Adipocyte (in vitro differentiated cells): ENCODE measurements at regions not wholly inside any gene's neighbourhood (a gene's known extent, or its start where the extent isn't known, plus 50 kb on each side); places are given as distances from the start of the nearest gene placed in this dataset.
"Not testable (repeated sequence)": the region's sequence is repeated elsewhere in the genome, so short reads cannot be mapped to it uniquely, and the experiment has no call there.

Source experiments
- DNase-seq: peaks from one replicate; pipeline ENCODE4 v3.0.0-alpha.2; 2015; ENCODE audit warnings: low read depth
- H3K27me3 ChIP-seq: replicated peaks from 2 replicates; pipeline ENCODE4 v1.7.0; 2013; ENCODE audit warnings: mild to moderate bottlenecking, low read length, moderate library complexity; ENCODE audit not compliant: control insufficient read depth, insufficient read depth
- H3K36me3 ChIP-seq: 2 replicates; pipeline ENCODE4 v1.7.0; 2013; ENCODE audit warnings: low read length, mild to moderate bottlenecking, moderate library complexity; ENCODE audit not compliant: control insufficient read depth, insufficient read depth, severe bottlenecking
- H3K4me1 ChIP-seq: 2 replicates; pipeline ENCODE4 v1.7.0; 2013; ENCODE audit warnings: mild to moderate bottlenecking, low read length, moderate library complexity; ENCODE audit not compliant: control insufficient read depth, insufficient read depth
- H3K4me3 ChIP-seq: 2 replicates; pipeline ENCODE4 v1.7.0; 2013; ENCODE audit warnings: mild to moderate bottlenecking, low read length, moderate library complexity
- H3K9ac ChIP-seq: 2 replicates; pipeline ENCODE4 v1.7.0; 2013; ENCODE audit warnings: mild to moderate bottlenecking, low read length, moderate library complexity
- H3K9me3 ChIP-seq: 2 replicates; pipeline ENCODE4 v1.7.0; 2013; ENCODE audit warnings: mild to moderate bottlenecking, low read length, moderate library complexity; ENCODE audit not compliant: control insufficient read depth

GRCh38 chr1:147404344-147404743 lies 137.0 kb upstream of the BCL9 start:
- H3K4me3 ChIP-seq, H3K36me3 ChIP-seq, H3K9ac ChIP-seq, H3K27me3 ChIP-seq, DNase-seq, H3K4me1 ChIP-seq, H3K9me3 ChIP-seq: not testable (repeated sequence)

GRCh38 chr1:147409886-147410285 lies 131.4 kb upstream of the BCL9 start:
- Histone ChIP-seq H3K9ac (no peak overlapping the region), H3K36me3 (no peaks in the 10 kb centered on the region)

GRCh38 chr1:147413110-147413605 lies 128.1 kb upstream of the BCL9 start:
- Histone ChIP-seq H3K9ac (no peak overlapping the region), H3K9me3 (peaks cover 13% of the 10 kb centered on the region), H3K36me3 (no peaks in the 10 kb centered on the region), H3K27me3 (no peaks in the 10 kb centered on the region), H3K4me1 (no peaks in the 10 kb centered on the region), H3K4me3 (no peak overlapping the region)
- no peak for DNase-seq

More at GRCh38 chr1:147409886-147410285, 131.4 kb upstream of the BCL9 start:
- Histone ChIP-seq H3K4me1 (no peaks in the 10 kb centered on the region), H3K27me3 (no peaks in the 10 kb centered on the region), H3K9me3 (peaks cover 13% of the 10 kb centered on the region), H3K4me3 (no peak overlapping the region)
- no peak for DNase-seq

GRCh38 chr1:147414505-147415163 lies 126.7 kb upstream of the BCL9 start:
- no peak overlapping the region for H3K4me3 ChIP-seq
- H3K9ac ChIP-seq, result no peak overlapping the region
- H3K9me3 ChIP-seq, result peaks cover 19% of the 10 kb centered on the region
- no peaks in the 10 kb centered on the region for H3K4me1 ChIP-seq
- no peaks in the 10 kb centered on the region for H3K27me3 ChIP-seq
- no peaks in the 10 kb centered on the region for H3K36me3 ChIP-seq
- no peak for DNase-seq

- Histone ChIP-seq H3K27me3 (no peaks in the 10 kb centered on the region), H3K4me3 (no peak overlapping the region), H3K4me1 (no peaks in the 10 kb centered on the region), H3K9ac (no peak overlapping the region), H3K9me3 (peaks cover 10% of the 10 kb centered on the region), H3K36me3 (no peaks in the 10 kb centered on the region)
- no peak for DNase-seq
Observed at GRCh38 chr1:147417024-147417423, 124.3 kb upstream of the BCL9 start.

- not testable (repeated sequence) for H3K4me1 ChIP-seq, H3K27me3 ChIP-seq, H3K9me3 ChIP-seq, DNase-seq, H3K4me3 ChIP-seq, H3K36me3 ChIP-seq, H3K9ac ChIP-seq
Observed at GRCh38 chr1:147423100-147423827, 118.0 kb upstream of the BCL9 start.

- Histone ChIP-seq H3K4me1 (no peaks in the 10 kb centered on the region), H3K9me3 (peaks cover 4% of the 10 kb centered on the region), H3K4me3 (no peak overlapping the region), H3K36me3 (no peaks in the 10 kb centered on the region), H3K9ac (no peak overlapping the region), H3K27me3 (no peaks in the 10 kb centered on the region)
- DNase-seq, result no peak
Observed at GRCh38 chr1:147434921-147435320, 106.4 kb upstream of the BCL9 start.

- H3K27me3 ChIP-seq, result no peaks in the 10 kb centered on the region
- peaks cover 57% of the 10 kb centered on the region for H3K9me3 ChIP-seq
- no peaks in the 10 kb centered on the region for H3K4me1 ChIP-seq
- H3K4me3 ChIP-seq, result no peak overlapping the region
- DNase-seq, result no peak
- H3K36me3 ChIP-seq, result no peaks in the 10 kb centered on the region
- H3K9ac ChIP-seq, result no peak overlapping the region
Observed at GRCh38 chr1:147444381-147444780, 96.9 kb upstream of the BCL9 start.

GRCh38 chr1:147451628-147452027 lies 89.7 kb upstream of the BCL9 start:
- Histone ChIP-seq H3K36me3 (no peaks in the 10 kb centered on the region), H3K27me3 (no peaks in the 10 kb centered on the region)

GRCh38 chr1:147452809-147453208 lies 88.5 kb upstream of the BCL9 start:
- Histone ChIP-seq H3K36me3 (no peaks in the 10 kb centered on the region), H3K4me3 (no peak overlapping the region), H3K27me3 (no peaks in the 10 kb centered on the region), H3K9me3 (peaks cover 3% of the 10 kb centered on the region), H3K9ac (no peak overlapping the region), H3K4me1 (no peaks in the 10 kb centered on the region)
- no peak for DNase-seq

More at GRCh38 chr1:147451628-147452027, 89.7 kb upstream of the BCL9 start:
- no peak overlapping the region for H3K4me3 ChIP-seq
- peaks cover 14% of the 10 kb centered on the region for H3K9me3 ChIP-seq
- H3K4me1 ChIP-seq, result no peaks in the 10 kb centered on the region
- DNase-seq, result no peak
- no peak overlapping the region for H3K9ac ChIP-seq

GRCh38 chr1:147463022-147463421 lies 78.3 kb upstream of the BCL9 start:
- Histone ChIP-seq H3K9me3 (peaks cover 26% of the 10 kb centered on the region), H3K9ac (no peak overlapping the region), H3K36me3 (no peaks in the 10 kb centered on the region), H3K4me1 (no peaks in the 10 kb centered on the region), H3K4me3 (no peak overlapping the region), H3K27me3 (no peaks in the 10 kb centered on the region)
- DNase-seq, result no peak
